HCT116 (cell line): ENCODE measurements at regions not wholly inside any gene's neighbourhood (a gene's known extent, or its start where the extent isn't known, plus 50 kb on each side); places are given as distances from the start of the nearest gene placed in this dataset.

Experiments
- ATAC-seq: fragments of 200-7000 bp; cut with Tn5 transposase; 2 replicates; pipeline ENCODE4 v1.9.1; 2020; ENCODE audit warnings: mild to moderate bottlenecking, moderate library complexity
- BruUV-seq: library from RNA; stranded (reverse); fragments of 400-500 nt; replicated peaks from 2 replicates; lab custom pipeline; 2021; lab: Mats Ljungman, UMichigan
- CTCF ChIA-PET: fragments of 300-600 bp; sonication (Branson Sonifier 250); formaldehyde crosslinking; loops from one replicate; lab custom pipeline; 2021; ENCODE audit warnings: antibody characterized with exemption; lab: Charles Lee
- POLR2A ChIA-PET: fragments of 300-600, 350-600 bp; sonication (Branson Sonifier 250); formaldehyde crosslinking; loops from one replicate; lab custom pipeline; 2021; ENCODE audit warnings: antibody characterized with exemption; lab: Charles Lee
- RAD21 ChIA-PET, 2 experiments: fragments of 300-600 bp; sonication (Branson Sonifier 250); formaldehyde crosslinking; loops; one replicate each; lab custom pipeline; 2023; ENCODE audit warnings: low total read pairs in 2 of 2; ENCODE audit not compliant: uncharacterized antibody in 2 of 2, unreplicated experiment in 2 of 2, low non-redundant PET in 1 of 2; lab: Charles Lee
- DNase-seq: peaks from one replicate; pipeline ENCODE4 v3.0.0-alpha.2; 2010; ENCODE audit warnings: low read depth, low spot score
- H2AFZ ChIP-seq: fragments of 200-600 bp; shearing (Covaris generic), sonication (generic); 2 replicates; pipeline ENCODE4 v1.6.1; 2017; ENCODE audit warnings: low read depth, mixed run types, mixed read lengths, antibody characterized with exemption, low read length; ENCODE audit not compliant: poor library complexity, severe bottlenecking
- H3K27ac ChIP-seq: 2 replicates; pipeline ENCODE4 v1.5.1; 2012; ENCODE audit warnings: low read depth, low read length
- H3K27me3 ChIP-seq: fragments of 200-600 bp; sonication (generic); 2 replicates; pipeline ENCODE4 v1.6.1; 2016; ENCODE audit warnings: mixed run types, low read length, mixed read lengths; ENCODE audit not compliant: insufficient read depth
- H3K36me3 ChIP-seq, 2 experiments: fragments of 200-500 bp in 1 of 2; fragments of 200-600 bp in 1 of 2; sonication (Bioruptor generic) in 1 of 2; sonication (generic) in 1 of 2; 2 replicates each; pipeline versions ENCODE4 v1.5.1 to v1.6.1; 2014 to 2016; ENCODE audit warnings: low read length in 2 of 2, inconsistent platforms in 1 of 2, mixed read lengths in 1 of 2, mixed run types in 1 of 2; ENCODE audit not compliant: insufficient read depth in 2 of 2, control insufficient read depth in 1 of 2
- H3K4me1 ChIP-seq, 2 experiments: fragments of 200-600 bp in 1 of 2; sonication (generic) in 1 of 2; 2 replicates each; pipeline versions ENCODE4 v1.5.1 to v1.6.1; 2012 to 2017; ENCODE audit warnings: low read length in 2 of 2, inconsistent platforms in 1 of 2, mild to moderate bottlenecking in 1 of 2, mixed read lengths in 1 of 2, mixed run types in 1 of 2, moderate library complexity in 1 of 2; ENCODE audit not compliant: insufficient read depth in 2 of 2, control insufficient read depth in 1 of 2
- H3K4me2 ChIP-seq: fragments of 200-600 bp; sonication (generic); 2 replicates; pipeline ENCODE4 v1.6.1; 2017; ENCODE audit warnings: mixed run types, low read length, mixed read lengths
- H3K4me3 ChIP-seq, 2 experiments: fragments of 200-600 bp in 1 of 2; sonication (generic) in 1 of 2; replicated peaks in 1 of 2; 2 replicates each; pipeline ENCODE4 v1.5.1; 2011 to 2016; ENCODE audit warnings: low read length in 2 of 2, control low read depth in 1 of 2, low read depth in 1 of 2, mild to moderate bottlenecking in 1 of 2, mixed read lengths in 1 of 2, mixed run types in 1 of 2
- H3K79me2 ChIP-seq: fragments of 200-600 bp; sonication (generic); 2 replicates; pipeline ENCODE4 v1.6.1; 2017; ENCODE audit warnings: mild to moderate bottlenecking, mixed run types, low read length, moderate library complexity, mixed read lengths; ENCODE audit not compliant: insufficient read depth
- H3K9ac ChIP-seq: fragments of 200-600 bp; sonication (generic); 2 replicates; pipeline ENCODE4 v1.6.1; 2016; ENCODE audit warnings: low read length, mixed read lengths
- H3K9me2 ChIP-seq: fragments of 200-600 bp; sonication (generic), shearing (Covaris generic); 2 replicates; pipeline ENCODE4 v1.6.1; 2017; ENCODE audit warnings: mixed run types, mild to moderate bottlenecking, moderate library complexity; ENCODE audit not compliant: insufficient read depth
- H3K9me3 ChIP-seq, 2 experiments: fragments of 200-500 bp in 1 of 2; fragments of 200-600 bp in 1 of 2; sonication (Bioruptor generic) in 1 of 2; sonication (generic) in 1 of 2; 2 replicates each; pipeline ENCODE4 v1.6.1; 2014 to 2017; ENCODE audit warnings: low read length in 2 of 2, mixed read lengths in 2 of 2, inconsistent platforms in 1 of 2, low read depth in 1 of 2, mild to moderate bottlenecking in 1 of 2, mixed run types in 1 of 2, moderate library complexity in 1 of 2; ENCODE audit not compliant: control insufficient read depth in 1 of 2, insufficient read depth in 1 of 2
- H4K20me1 ChIP-seq: fragments of 200-600 bp; sonication (generic), shearing (Covaris generic); 2 replicates; pipeline ENCODE4 v1.6.1; 2017; ENCODE audit warnings: mixed run types, mild to moderate bottlenecking, moderate library complexity; ENCODE audit not compliant: insufficient read depth
- ATF3 ChIP-seq: IDR thresholded peaks from 2 replicates; pipeline ENCODE4 v1.6.1; 2012
- CBX3 ChIP-seq: IDR thresholded peaks from 2 replicates; pipeline ENCODE4 v1.6.1; 2012; ENCODE audit warnings: low read depth
- CEBPB ChIP-seq: IDR thresholded peaks from 2 replicates; pipeline ENCODE4 v1.6.1; 2012; ENCODE audit warnings: low read depth
- CTCF ChIP-seq, 3 experiments: fragments of 200-600 bp in 1 of 3; sonication (generic) in 1 of 3; IDR thresholded peaks in 2 of 3; conservative IDR thresholded peaks in 1 of 3; 2 replicates each; pipeline ENCODE4 v1.5.1; 2012 to 2017; ENCODE audit warnings: low read depth in 2 of 3, low read length in 2 of 3, antibody characterized with exemption in 1 of 3, borderline replicate concordance in 1 of 3, control low read depth in 1 of 3, mild to moderate bottlenecking in 1 of 3, mixed read lengths in 1 of 3, mixed run types in 1 of 3, moderate library complexity in 1 of 3; ENCODE audit not compliant: insufficient read depth in 1 of 3
- EGR1 ChIP-seq: IDR thresholded peaks from 2 replicates; pipeline ENCODE4 v1.6.1; 2012; ENCODE audit warnings: low read depth
- ELF1 ChIP-seq: IDR thresholded peaks from 2 replicates; pipeline ENCODE4 v1.6.1; 2012; ENCODE audit warnings: low read depth, borderline replicate concordance
- JUND ChIP-seq: IDR thresholded peaks from 2 replicates; pipeline ENCODE4 v1.6.1; 2012
- POLR2A ChIP-seq: IDR thresholded peaks from 2 replicates; pipeline ENCODE4 v1.7.0; 2011; ENCODE audit warnings: borderline replicate concordance; ENCODE audit not compliant: insufficient read depth, insufficient read length; ENCODE audit errors: extremely low read depth
- POLR2AphosphoS5 ChIP-seq: IDR thresholded peaks from 2 replicates; pipeline ENCODE4 v1.6.1; 2011; ENCODE audit warnings: mild to moderate bottlenecking, low read depth, low read length, moderate library complexity
- RAD21 ChIP-seq: IDR thresholded peaks from 2 replicates; pipeline ENCODE4 v1.6.1; 2012; ENCODE audit warnings: low read depth, mild to moderate bottlenecking
- SIN3A ChIP-seq: IDR thresholded peaks from 2 replicates; pipeline ENCODE4 v1.6.1; 2012; ENCODE audit warnings: low read depth
- SRF ChIP-seq: IDR thresholded peaks from 2 replicates; pipeline ENCODE4 v1.6.1; 2012; ENCODE audit warnings: low read depth
- TCF7L2 ChIP-seq: IDR thresholded peaks from 2 replicates; pipeline ENCODE4 v1.7.0; 2011; ENCODE audit warnings: borderline replicate concordance, inconsistent platforms; ENCODE audit not compliant: insufficient read depth, insufficient read length; ENCODE audit errors: extremely low read depth
- ZBTB33 ChIP-seq: IDR thresholded peaks from 2 replicates; pipeline ENCODE4 v1.6.1; 2011; ENCODE audit warnings: mild to moderate bottlenecking, low read length, moderate library complexity; ENCODE audit not compliant: insufficient replicate concordance; ENCODE audit errors: extremely low read depth
- ZFX ChIP-seq: fragments of 450-650 bp; IDR thresholded peaks from 2 replicates; pipeline ENCODE4 v1.6.1; 2017
- intact Hi-C: fragments of 100-400 bp; cut with micrococcal nuclease; formaldehyde crosslinking; loops from 2 replicates; pipeline ENCODE4 v1.10.0; 2022

GRCh38 chr3:81043660-81044199, 717.7 kb downstream of the GBE1 start:
- Histone ChIP-seq H2AFZ (no peak overlapping the region), H3K27me3 (no peaks in the 10 kb centered on the region), H3K36me3 (no peaks in the 10 kb centered on the region), H3K4me3 (no peak overlapping the region), H3K79me2 (no peaks in the 10 kb centered on the region), H3K27ac (no peak overlapping the region), H4K20me1 (no peaks in the 10 kb centered on the region), H3K4me2 (no peak overlapping the region), H3K9me3 (peaks cover 9 to 16% of the 10 kb centered on the region in 2 experiments; a peak in 3 of 4 replicates), H3K4me1 (no peaks in the 10 kb centered on the region), H3K9me2 (no peaks in the 10 kb centered on the region), H3K9ac (no peak overlapping the region)
- BruUV-seq, result no TSS peak
- ChIA-PET POLR2A (no interaction called here), CTCF (no interaction called here), RAD21 (no interaction called here)
- no peak for DNase-seq
- intact Hi-C loops, result no loop called here
- TF ChIP-seq CBX3, result no peak
- TF ChIP-seq POLR2AphosphoS5, result no peak
- TF ChIP-seq ZBTB33, result no peak
- TF ChIP-seq SRF, result no peak
- TF ChIP-seq RAD21, result no peak
- TF ChIP-seq CEBPB, result no peak
- TF ChIP-seq POLR2A, result no peak
- no peak for TF ChIP-seq TCF7L2
- TF ChIP-seq JUND, result no peak
- TF ChIP-seq CTCF (IDR thresholded peaks at IDR 0.05 in 2 of 3, conservative IDR thresholded peaks at IDR 0.05 in 1 of 3; ENCODE audit: borderline replicate concordance in 1 of 3, insufficient read depth in 1 of 3, low read depth in 2 of 3, low read length in 2 of 3), result no peak
- TF ChIP-seq EGR1, result no peak
- no peak for TF ChIP-seq ZFX
- TF ChIP-seq SIN3A, result no peak
- no peak for TF ChIP-seq ELF1
- no peak for TF ChIP-seq ATF3
- no peak for ATAC-seq
